GM19395 (cell line): ENCODE measurements at regions not wholly inside any gene's neighbourhood (a gene's known extent, or its start where the extent isn't known, plus 50 kb on each side); places are given as distances from the start of the nearest gene placed in this dataset.
"Not testable (repeated sequence)": the region's sequence is repeated elsewhere in the genome, so short reads cannot be mapped to it uniquely, and the experiment has no call there.

Experiments
- ATAC-seq: cut with Tn5 transposase; IDR thresholded peaks from one replicate; pipeline ENCODE4 v1.9.1; 2021; ENCODE audit warnings: mild to moderate bottlenecking, moderate library complexity; ENCODE audit not compliant: unreplicated experiment

DNA sequence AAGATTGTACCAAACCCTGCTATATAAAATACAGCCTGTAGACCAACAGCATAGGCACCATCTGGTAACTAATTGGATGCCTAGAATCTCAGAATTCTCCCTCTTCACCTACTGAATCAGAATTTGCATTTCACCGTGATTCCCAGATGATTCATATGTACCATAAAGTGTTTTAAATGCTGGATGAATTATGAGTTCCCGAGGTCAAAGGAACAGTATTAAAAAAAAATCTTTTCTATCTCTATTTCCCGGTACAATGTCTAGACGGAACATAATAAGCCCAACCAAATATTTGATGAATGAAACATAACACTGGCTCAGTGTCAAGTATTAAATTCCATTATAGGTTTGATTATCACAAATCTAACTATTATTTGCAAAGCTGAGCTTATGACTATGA, 280.0 kb downstream of the ANKRD50 start:
- no peak for ATAC-seq

DNA sequence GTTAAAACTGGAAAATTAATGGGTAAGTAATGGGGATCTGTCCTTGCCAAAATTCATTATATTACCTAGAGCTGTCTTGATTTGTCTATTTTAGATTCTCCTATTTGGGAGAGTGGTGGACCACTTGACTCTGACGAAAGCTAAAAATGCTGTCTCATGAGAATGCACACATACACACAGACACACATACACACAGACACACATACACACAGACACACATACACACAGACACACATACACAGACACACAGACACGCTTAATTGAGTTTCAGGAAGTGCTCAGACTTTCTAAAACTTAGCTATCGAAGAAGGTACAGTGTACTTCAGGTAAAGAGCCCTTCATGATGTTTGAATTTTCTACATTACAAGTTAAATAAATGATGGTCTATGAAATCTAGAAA, 279.5 kb downstream of the ANKRD50 start:
- no peak for ATAC-seq

DNA sequence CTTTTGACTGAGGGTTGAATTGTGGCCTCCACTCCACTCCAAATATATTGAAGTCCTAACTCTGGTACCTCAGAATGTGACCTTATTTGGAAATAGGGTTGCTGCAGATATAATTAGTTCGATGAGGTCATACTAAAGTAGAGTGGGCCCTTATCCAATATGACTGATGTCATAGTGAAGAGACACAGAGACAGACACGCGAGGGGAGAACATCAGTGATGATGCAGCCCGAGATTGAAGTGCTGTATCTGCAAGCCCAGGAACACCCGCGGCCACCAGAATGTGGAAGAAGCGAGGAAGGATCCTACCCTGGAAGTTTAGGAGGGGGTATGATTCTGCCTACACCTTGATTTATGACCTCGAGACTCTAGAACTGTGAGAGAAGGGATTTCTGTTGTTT, 279.0 kb downstream of the ANKRD50 start:
- no peak for ATAC-seq

- no peak for ATAC-seq
Observed at GRCh38 chr4:124435274-124435950, 277.1 kb downstream of the ANKRD50 start.

- ATAC-seq = no peak
Observed at GRCh38 chr4:124437853-124438495, 274.6 kb downstream of the ANKRD50 start.

- no peak for ATAC-seq
Observed at GRCh38 chr4:124445071-124445470, 267.5 kb downstream of the ANKRD50 start.

- ATAC-seq = no peak
Observed at GRCh38 chr4:124449881-124450280, 262.7 kb downstream of the ANKRD50 start.

DNA sequence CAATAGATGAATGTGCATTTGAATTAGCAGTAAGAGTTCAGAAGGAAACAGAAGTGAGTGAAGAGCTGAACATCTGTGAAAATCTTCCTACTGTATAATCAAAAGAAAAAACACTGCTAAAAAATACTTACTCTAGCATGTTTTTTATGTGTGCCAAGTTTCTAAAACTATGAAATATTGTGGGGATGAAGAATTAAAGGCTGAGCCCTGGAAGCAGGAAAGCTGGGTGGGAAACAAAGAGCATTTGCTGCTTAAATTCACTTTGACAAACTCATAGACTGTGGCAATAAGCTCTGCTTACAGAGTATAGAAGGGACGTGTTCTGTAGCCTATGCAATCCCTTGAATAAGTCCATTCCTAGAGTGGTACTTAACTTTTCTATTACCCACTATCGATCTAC, 261.7 kb downstream of the ANKRD50 start:
- no peak for ATAC-seq

DNA sequence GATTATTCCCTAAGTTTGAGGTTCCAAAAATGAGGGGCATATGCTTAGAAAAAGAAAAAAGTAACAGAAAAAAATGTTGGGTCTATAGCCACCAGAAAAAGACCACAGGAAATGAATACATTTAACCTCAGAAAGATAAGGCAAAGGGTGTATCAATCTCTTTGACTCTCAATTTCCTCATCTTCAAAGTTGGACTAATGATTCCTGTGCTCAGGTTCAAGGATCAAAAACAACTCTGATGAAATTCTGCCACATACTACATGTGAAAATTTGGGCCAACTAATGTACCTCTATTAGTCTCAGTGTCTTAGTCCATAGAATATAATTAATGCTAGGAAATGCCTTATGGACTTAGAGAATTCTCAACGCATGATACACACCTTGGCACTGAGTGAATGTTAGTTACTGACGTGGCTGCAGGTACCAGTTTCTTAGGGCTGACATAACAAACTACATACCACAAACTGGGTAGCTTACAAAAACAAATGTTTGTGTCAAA, 257.7 kb downstream of the ANKRD50 start:
- ATAC-seq = no peak

DNA sequence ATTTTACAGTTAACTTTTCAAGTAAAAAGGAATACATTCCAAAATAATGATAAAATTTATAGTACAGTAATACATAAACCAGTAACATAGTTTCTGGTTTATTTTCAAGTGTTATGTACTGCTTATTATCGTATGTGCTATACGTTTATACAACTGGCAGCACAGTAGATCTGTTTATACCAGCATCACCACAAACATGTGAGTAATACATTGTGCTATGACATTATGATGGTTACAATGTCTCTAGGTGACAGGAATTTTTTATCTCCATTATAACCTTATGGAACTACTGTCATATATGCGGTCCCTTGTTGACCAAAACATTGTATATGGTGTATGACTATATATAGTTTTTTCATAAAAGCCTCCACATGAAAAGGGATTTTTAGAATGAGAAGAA, 256.9 kb downstream of the ANKRD50 start:
- ATAC-seq = no peak

DNA sequence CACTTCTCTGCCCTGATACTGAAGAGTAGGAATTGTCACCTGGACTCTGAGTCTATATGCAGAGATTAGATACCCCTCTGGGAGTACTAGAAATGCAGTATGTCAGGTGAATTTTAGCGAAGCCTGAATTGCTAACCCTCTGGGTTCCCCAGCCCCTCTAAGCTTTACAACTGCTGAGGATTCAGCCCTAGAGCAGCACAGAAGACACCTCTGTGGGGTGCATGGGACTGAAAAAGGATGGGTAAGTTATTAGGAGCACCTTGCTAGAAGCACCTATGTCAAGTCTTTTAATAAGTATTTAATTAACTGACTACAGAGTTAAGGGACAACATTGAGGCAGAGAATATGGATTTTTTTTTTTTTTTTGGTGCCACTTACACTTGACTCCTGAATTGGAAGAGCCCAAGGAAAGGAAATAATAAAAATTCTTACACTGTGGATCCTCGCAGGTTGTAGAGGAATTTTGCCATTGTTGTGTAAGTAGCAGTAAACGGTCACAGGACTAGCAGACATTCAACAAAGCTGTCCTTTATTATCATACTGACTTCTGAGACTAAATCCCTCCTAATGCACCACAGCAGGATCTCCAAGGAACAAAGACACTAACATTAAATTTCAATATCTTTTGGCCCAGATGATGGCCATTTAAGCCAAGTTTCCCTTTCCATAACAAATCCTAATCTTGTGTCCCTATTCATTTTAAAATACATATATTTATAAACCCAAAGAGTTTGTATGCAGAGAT, 253.2 kb downstream of the ANKRD50 start:
- ATAC-seq = no peak

DNA sequence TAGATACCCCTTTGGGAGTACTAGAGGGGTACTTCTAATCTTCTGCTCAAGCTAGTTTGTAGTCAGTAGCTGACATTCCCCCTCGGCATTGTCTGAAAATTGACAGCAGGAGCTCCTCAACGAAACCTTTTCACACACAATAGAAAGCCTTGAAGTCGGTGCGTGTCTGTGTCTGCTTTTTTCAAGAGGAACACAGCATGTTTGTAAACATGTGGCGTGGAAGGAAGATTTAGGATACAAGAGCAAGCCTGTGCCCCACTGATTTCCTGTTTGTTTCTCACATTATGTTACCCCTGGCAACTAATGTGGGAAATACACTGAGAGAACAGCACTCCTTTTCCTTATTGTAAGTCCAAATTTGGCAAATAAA, 252.6 kb downstream of the ANKRD50 start:
- no peak for ATAC-seq

GRCh38 chr4:124461592-124461991, 250.9 kb downstream of the ANKRD50 start:
- not testable (repeated sequence) for ATAC-seq

- no peak for ATAC-seq
Observed at GRCh38 chr4:124462954-124463828, 249.3 kb downstream of the ANKRD50 start.

DNA sequence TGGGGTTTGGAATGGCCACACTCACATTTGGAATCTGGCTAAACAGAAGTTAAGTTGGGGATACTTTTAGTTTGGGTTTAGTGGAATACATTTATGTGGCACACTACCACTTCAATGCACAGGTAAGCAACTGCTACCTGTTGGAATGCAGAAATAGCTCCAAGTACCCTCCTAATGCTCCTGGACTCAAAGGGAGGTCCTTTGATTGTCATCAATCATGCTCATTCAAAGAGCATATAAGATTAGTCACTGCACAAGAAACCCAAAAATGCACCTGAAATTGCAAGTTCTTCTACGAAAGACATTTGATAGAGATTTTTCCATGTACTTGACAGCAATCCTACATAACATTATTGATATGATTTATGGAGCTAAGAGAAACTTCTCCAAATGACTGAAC, 247.7 kb downstream of the ANKRD50 start:
- ATAC-seq = no peak

DNA sequence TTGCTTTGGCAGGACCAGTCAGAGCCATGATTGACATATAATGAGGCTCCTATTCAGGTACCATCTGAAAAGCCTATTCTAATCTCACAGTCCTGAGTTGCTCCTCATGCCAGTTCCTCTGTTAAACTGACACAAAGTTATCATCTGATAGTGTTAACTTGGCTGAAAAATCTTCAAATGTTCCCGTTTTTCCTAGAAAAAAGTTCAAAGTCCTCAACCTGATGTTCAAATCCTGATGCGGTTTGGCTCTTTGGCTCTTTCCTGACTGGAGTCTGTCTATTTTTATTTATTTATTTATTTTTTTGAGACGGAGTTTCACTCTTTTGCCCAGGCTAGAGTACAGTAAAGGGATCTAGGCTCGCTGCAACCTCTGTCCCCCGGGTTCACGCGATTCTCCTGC, 244.2 kb downstream of the ANKRD50 start:
- no peak for ATAC-seq

GRCh38 chr4:124469981-124470380, 242.6 kb downstream of the ANKRD50 start:
- no peak for ATAC-seq

GRCh38 chr4:124478470-124478869, 234.1 kb downstream of the ANKRD50 start:
- no peak for ATAC-seq

- ATAC-seq = no peak
Observed at GRCh38 chr4:124480061-124480460, 232.5 kb downstream of the ANKRD50 start.

DNA sequence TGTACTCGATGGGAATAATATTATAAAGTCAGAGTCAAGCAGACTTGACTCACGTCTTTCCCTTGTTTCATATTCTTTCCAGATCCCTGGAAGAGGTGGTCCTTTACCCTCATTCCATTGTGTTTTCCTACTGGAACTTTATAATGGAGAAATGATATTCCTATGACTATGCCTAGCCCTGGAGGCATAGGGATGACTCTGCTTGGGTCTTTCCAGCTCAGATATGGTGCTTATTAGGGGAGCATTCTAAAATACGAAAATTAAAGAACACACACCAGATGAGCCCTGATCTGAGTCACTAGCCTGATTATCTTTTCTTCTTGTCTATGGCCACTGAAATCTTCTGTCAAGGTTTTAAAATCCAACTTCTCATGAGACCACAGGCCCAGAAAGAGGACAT, 231.4 kb downstream of the ANKRD50 start:
- no peak for ATAC-seq
